Medulla oblongata (tissue), 1 donor: ENCODE measurements at regions not wholly inside any gene's neighbourhood (a gene's known extent, or its start where the extent isn't known, plus 50 kb on each side); places are given as distances from the start of the nearest gene placed in this dataset.

Experiments
- DNase-seq: peaks from one replicate; pipeline ENCODE4 v3.0.0-alpha.2; 2015; ENCODE audit errors: extremely low spot score

- DNase-seq = no peak
Observed at GRCh38 chr10:4485636-4486035, 340.4 kb upstream of the AKR1E2 start.

DNA sequence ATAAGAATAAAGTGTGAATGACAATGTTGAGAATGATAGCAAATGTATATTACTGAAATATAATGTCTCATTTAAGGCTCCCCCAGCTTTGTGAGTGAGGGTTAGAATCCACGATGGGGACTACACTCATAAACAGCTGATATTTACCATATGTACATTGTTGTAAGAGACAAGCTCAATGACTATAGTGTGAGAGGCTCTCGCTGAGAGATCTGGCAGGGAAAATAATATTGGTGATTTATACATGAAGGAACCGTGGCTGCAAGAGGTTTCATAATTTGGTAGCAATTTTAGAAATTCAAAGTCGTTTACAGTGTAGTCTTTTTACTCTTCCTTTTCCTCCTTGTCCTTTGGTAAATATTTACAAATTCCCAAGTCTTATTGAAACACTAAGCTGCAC is 342.2 kb upstream of the AKR1E2 start:
- DNase-seq = no peak

GRCh38 chr10:4482659-4483058 is 343.3 kb upstream of the AKR1E2 start:
- DNase-seq = no peak

DNA sequence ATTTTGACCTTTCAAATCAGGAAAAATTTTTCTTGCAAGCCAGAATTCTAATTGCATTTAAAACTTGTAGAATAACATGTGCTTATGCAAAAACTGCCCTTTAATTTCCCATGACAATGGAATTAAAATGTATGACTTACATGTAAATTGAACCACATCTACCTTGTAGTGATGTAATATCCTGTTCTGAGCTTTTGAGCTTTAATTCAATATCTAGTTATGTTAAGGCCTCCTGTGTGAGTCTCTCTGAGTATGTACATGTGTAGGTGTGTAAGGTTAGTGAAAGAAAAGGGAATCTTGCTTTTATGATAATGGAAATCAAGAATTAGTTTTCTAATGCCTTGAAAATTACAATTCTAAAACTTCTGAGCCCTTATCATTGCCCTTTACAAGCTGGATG is 344.8 kb upstream of the AKR1E2 start:
- DNase-seq = no peak

DNA sequence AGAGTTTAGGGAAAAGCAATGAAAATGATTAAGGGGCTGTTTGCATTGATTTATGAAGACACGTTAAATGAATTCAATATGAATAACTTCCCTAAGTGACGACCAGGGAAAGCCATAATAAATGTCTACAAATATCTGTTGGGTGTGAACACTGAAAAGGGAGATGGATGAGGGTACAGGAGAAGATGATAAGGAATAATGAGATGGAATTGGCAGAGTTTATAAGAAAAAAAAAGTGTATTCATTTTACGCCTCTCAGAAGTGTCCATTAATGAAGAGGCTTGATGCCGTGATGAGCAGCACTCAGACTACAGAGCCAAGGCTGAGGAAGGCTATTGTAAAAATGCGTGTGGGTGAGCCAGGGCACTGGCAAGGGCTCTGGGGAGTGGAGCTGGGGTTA is 346.7 kb upstream of the AKR1E2 start:
- no peak for DNase-seq

DNA sequence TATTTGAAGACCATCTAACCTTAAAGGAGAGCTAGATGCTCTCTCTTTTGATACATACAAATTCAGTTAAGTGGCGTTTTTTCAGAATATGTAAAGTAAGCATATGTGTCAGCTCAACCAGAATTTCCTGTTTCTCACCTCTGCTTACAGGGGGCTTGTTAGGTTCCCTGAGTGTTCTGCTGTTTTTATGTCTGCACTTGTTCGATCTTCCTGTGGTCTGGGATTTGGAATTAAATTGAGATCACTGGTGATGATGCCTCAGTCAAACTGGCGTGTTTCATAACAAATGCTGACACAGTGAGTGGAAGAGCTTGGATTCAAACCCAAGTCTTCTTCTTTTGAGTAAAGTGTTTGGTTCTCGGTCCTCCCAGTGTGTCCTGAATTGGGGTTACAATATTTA is 348.3 kb upstream of the AKR1E2 start:
- DNase-seq = no peak

DNA sequence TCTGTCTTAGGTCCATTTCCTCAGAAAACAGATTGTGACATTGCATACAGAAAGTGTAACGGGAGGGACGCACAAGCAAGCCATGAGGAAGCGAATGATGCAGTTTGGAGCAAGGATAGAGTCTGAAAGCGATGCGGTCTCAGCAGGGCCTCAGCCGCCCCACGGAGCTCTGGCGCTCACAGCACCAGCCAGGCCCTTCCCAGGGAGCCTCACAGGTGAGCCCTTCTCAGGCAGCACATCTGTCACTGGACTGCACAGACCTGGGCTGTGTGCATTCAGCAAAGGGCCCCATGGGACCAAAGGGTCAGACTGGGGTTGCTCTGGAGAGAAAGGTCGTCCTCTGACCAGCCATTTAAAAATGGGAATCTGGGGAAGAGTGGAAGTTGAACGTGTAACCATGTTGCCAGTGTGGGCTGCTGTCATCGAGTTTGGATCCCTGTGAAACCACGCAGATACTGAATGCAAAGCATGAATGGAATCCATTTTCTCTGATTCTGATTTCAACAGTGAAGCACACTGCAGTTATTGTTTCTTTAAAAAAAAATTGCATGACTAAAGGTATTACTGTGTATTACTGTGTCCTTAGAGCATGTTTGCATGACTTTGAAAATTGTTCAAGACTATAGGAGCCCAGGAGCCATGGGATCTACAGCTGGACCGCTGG is 350.0 kb upstream of the AKR1E2 start:
- DNase-seq = no peak

- no peak for DNase-seq
Observed at GRCh38 chr10:4474829-4475228, 351.2 kb upstream of the AKR1E2 start.

GRCh38 chr10:4473977-4474376 is 352.0 kb upstream of the AKR1E2 start:
- DNase-seq = no peak

DNA sequence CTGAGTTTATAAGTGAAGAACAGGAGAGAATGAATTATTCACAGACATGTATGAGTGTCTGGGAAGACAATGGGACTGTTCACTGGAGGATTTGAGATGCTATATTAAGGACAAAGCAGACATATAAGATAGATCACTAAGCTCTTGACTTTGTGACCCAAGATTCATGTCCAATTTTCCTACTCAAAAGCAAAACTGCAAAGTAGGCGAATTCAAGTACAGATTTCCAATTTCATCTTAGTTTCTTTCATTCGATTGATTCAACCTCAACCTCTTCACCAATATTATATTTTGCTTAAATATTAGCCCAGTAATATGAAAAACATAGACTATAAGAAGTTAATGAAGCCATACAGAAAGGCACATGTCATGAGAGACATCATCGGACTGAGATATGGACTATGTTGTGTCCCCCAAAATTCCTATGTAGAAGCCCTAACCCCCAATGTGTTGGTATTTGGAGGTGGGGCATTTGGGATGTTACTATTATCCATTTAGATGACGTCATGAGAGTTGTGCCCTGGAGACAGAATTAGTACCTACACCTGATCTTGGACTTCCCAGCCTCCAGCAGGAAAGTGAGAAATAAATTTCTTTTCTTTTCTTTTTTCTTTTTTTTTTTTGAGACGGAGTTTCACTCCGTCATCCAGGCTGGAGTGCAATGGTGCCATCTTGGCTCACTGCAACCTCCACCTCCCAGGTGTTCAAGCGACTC is 353.7 kb upstream of the AKR1E2 start:
- DNase-seq = no peak

- DNase-seq = no peak
Observed at GRCh38 chr10:4470231-4470835, 355.7 kb upstream of the AKR1E2 start.

DNA sequence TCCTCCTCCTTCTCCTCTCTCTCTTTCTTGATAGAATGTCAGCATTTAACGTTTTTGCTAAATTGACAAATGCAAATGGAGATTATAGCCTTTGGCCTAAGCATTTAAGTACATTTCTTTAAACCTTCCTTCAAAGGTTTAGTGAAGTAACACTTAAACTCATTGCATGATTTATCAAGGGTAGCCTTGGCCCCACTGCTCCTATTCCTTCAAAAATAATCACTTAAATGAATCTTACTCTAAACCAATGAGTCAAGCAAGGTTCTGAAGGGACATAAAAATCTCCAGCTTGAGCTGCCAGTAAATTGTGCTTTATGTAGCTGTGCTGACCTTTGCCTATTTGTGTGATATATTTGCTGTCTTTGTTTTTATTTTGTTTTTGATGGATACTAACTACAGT is 358.5 kb upstream of the AKR1E2 start:
- no peak for DNase-seq

GRCh38 chr10:4460267-4460666 is 365.7 kb upstream of the AKR1E2 start:
- DNase-seq = no peak

DNA sequence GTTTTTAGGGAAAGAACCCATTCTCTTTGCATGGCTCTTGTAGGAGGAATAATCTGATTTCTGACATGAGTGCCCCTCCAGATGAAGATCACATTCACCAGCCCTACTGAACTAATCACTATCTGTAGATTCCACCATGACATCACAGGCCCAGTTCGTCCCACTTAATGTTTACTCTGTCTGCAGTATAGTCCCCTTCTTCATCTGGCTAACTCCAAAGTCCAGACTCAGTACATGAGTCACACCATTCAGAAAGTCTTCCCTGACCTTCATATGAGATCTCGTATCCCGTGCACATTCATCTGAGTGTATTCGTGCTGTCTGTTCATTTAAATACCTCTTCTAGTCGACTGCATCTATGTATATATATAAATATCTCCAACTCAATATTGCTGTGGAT is 366.5 kb upstream of the AKR1E2 start:
- no peak for DNase-seq

DNA sequence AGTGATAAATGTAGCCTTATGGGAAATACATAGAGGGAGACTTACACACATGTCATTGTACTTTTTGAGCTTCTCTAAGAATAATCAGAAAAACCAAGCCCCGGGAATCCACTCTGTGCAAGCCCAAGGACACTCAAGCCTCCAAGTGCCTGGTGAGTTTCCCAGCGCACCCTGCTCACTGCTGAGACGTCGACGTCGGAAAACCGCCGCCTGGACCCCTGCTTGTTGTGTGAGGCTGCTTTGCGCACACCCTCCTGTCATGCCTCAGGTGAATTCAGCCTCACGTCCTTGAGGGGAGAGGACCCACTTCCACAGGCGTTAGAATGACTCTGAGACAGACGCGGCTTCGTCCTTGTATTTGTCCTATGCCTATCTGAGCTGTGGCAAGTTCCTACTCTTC is 368.4 kb upstream of the AKR1E2 start:
- DNase-seq = no peak

GRCh38 chr10:4456776-4457175 is 369.2 kb upstream of the AKR1E2 start:
- DNase-seq = no peak

GRCh38 chr10:4456279-4456678 is 369.7 kb upstream of the AKR1E2 start:
- DNase-seq = no peak

GRCh38 chr10:4453950-4454349 is 372.1 kb upstream of the AKR1E2 start:
- no peak for DNase-seq

DNA sequence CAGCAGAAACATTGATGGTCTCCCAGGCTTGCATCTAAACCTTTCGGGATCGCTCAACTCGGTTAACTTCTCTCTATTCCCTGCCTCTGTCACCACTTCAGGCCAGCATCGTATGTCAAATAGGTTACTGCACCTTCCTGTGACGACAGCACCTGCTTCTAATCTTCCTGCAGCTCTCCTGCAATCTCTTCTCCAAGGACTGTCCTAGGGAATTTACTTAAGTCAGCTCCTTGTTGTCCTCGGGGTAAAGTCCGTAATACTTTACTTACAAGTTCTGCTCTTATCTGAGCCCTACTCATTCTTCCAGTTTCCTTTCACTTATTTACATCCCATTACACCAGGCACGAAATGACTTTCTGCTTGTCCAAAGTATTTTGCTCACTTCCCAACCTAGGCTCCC is 372.7 kb upstream of the AKR1E2 start:
- no peak for DNase-seq

GRCh38 chr10:4450981-4451908 is 374.8 kb upstream of the AKR1E2 start:
- DNase-seq = no peak

- no peak for DNase-seq
Observed at GRCh38 chr10:4450169-4450568, 375.8 kb upstream of the AKR1E2 start.

DNA sequence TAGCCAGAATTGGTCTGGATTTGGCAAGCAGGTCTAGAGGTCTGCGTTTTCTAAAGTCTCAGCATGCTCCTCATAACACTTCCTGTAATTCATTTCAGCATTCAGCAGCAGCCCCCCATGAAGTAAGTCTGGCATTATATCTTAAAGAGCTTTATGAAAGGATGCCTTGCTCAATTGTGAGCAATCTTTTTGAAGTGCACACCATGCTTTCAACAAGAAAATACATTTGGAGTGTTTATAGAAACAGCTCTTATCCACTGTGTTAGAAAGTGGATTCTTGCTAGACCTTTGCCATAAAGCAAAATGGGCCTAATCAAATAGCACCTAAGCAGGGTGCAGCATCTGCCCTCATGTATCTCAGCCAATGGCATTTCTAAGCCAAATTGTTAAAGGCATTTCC is 378.0 kb upstream of the AKR1E2 start:
- no peak for DNase-seq
